B cell (primary cell): ENCODE measurements at regions not wholly inside any gene's neighbourhood (a gene's known extent, or its start where the extent isn't known, plus 50 kb on each side); places are given as distances from the start of the nearest gene placed in this dataset.

ENCODE experiments used
- EZH2 ChIP-seq: IDR thresholded peaks from 2 replicates; pipeline ENCODE4 v1.6.1; 2012; ENCODE audit warnings: borderline replicate concordance, low read depth, mild to moderate bottlenecking, moderate library complexity, low read length; ENCODE audit not compliant: insufficient read depth, poor library complexity, severe bottlenecking
- TF ChIP-seq, protein P1 (sequence below): fragments of 200-600 bp; IDR thresholded peaks from one replicate; pipeline ENCODE4 v1.8.0; 2022; ENCODE audit warnings: antibody characterized with exemption, mild to moderate bottlenecking

DNA sequence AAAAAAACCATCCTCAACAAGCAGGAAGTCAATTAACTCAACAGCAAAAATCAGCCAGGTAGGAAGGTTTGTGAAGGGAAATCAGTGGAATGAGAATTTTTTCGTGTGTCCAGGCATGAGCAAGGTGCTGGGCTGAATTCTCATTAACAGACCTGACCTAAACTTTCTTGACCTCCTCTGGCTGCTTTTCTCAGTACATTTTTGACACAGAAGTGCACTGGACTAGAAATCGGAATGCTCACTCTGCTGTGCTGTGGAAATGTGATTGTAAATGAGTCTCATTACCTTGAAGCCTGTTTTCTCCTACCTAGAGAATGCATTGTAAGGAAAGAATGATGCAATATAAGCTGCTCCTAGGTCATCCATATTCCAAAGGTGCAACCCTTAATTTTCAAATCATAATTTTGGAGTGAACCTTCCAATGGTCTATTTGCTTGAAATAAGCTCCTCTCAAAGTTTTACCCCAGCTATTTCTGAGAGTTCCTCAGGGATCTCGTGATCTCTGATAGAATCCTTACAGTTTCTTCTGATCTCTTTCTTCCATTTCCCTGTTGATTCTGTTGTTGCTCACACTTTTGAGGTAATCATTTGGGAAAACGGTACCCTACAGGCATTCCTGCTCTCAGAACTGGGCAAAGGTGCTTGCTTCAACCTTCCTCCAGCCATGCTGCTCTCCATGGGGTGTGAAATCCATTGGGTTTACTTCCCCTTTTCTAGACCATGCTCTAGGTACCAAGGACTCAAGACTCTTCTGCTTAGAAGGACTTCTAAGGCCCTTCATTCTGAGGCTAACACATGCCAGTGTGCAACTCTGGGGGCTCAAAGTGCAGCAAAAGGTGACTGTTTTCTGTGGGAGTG is 104.9 kb upstream of the ITPRID2 start:
- TF ChIP-seq, protein P1, sequence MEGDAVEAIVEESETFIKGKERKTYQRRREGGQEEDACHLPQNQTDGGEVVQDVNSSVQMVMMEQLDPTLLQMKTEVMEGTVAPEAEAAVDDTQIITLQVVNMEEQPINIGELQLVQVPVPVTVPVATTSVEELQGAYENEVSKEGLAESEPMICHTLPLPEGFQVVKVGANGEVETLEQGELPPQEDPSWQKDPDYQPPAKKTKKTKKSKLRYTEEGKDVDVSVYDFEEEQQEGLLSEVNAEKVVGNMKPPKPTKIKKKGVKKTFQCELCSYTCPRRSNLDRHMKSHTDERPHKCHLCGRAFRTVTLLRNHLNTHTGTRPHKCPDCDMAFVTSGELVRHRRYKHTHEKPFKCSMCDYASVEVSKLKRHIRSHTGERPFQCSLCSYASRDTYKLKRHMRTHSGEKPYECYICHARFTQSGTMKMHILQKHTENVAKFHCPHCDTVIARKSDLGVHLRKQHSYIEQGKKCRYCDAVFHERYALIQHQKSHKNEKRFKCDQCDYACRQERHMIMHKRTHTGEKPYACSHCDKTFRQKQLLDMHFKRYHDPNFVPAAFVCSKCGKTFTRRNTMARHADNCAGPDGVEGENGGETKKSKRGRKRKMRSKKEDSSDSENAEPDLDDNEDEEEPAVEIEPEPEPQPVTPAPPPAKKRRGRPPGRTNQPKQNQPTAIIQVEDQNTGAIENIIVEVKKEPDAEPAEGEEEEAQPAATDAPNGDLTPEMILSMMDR, result no peak
- TF ChIP-seq EZH2, result no peak
